Mesothelial cell of epicardium (in vitro differentiated cells): ENCODE measurements at regions not wholly inside any gene's neighbourhood (a gene's known extent, or its start where the extent isn't known, plus 50 kb on each side); places are given as distances from the start of the nearest gene placed in this dataset.

Experiments used
- DNase-seq, 2 experiments: peaks; one replicate each; pipeline ENCODE4 v3.0.0; 2021; ENCODE audit warnings: low spot score in 2 of 2; ENCODE audit not compliant: unreplicated experiment in 2 of 2
- H3K27ac Mint-ChIP-seq: 2 replicates; pipeline ENCODE4 v1.8.0; 2021; ENCODE audit warnings: mixed read lengths
- H3K27me3 Mint-ChIP-seq: 2 replicates; pipeline ENCODE4 v1.8.0; 2021; ENCODE audit warnings: low read depth, mixed read lengths
- H3K36me3 Mint-ChIP-seq: 2 replicates; pipeline ENCODE4 v1.8.0; 2021; ENCODE audit warnings: mixed read lengths
- H3K4me1 Mint-ChIP-seq: 2 replicates; pipeline ENCODE4 v1.8.0; 2021; ENCODE audit warnings: mixed read lengths
- H3K4me3 Mint-ChIP-seq: 2 replicates; pipeline ENCODE4 v1.8.0; 2021; ENCODE audit warnings: mild to moderate bottlenecking, moderate library complexity, mixed read lengths
- H3K9me3 Mint-ChIP-seq: 2 replicates; pipeline ENCODE4 v1.8.0; 2021; ENCODE audit warnings: mixed read lengths
- TF ChIP-seq, protein P1 (sequence below): fragments of 200-600 bp; sonication (generic); IDR thresholded peaks from one replicate; pipeline ENCODE4 v1.5.0; 2021; ENCODE audit warnings: antibody characterized with exemption; ENCODE audit not compliant: unreplicated experiment

DNA sequence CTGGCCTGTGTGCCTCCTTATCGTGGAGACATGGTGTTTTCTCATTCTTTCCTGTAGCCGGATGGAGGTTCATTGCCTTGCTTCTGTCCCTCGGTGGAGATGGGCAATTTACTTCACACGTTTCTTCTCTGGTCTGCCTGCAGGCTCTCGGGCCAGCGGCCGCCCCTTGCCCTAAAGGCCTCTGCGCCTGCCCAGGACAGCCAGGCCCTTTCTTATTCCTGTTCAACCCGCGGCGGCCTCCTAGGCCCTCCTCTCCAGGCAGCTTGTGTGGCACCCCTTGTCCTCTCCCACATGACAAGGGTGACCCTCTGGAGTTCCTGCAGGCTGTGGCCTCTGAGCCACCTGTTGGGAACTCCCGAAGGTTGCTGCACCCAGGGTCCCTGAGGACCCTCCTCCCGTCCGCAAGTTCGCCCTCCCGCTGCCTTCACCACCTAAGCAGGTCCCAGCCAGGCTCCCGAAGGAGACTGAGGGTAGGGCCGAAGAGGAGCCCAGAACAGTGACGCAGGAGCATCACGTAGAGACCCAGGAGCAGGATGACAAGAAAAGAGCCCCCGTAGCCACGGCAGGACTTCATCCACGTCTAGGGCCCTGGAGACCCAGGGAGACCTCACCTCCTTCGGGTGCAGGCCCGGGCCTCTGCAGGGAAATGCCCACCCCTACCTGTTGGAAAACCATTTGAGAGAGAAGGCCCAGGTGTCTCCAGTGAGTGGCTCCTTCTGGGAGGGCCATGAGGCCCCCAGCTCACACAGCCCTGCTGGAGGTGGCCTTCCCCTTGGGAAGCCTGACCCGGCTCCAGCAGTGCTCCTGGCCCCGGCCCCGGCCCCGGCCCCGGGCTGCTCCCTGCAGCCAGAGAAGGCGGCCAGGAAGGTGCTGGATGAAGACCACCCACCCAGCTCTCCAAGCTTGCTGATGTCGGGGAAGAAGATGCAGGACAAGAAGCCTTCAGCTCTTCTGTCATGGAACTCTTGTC lies 291.4 kb downstream of the TLE4 start:
- Mint-ChIP-seq H3K9me3 (peaks cover 12% of the 10 kb centered on the region), H3K36me3 (no peaks in the 10 kb centered on the region), H3K4me1 (no peaks in the 10 kb centered on the region), H3K4me3 (no peak overlapping the region), H3K27ac (no peak overlapping the region), H3K27me3 (peaks cover 13% of the 10 kb centered on the region)
- no peak for DNase-seq
- TF ChIP-seq, protein P1, sequence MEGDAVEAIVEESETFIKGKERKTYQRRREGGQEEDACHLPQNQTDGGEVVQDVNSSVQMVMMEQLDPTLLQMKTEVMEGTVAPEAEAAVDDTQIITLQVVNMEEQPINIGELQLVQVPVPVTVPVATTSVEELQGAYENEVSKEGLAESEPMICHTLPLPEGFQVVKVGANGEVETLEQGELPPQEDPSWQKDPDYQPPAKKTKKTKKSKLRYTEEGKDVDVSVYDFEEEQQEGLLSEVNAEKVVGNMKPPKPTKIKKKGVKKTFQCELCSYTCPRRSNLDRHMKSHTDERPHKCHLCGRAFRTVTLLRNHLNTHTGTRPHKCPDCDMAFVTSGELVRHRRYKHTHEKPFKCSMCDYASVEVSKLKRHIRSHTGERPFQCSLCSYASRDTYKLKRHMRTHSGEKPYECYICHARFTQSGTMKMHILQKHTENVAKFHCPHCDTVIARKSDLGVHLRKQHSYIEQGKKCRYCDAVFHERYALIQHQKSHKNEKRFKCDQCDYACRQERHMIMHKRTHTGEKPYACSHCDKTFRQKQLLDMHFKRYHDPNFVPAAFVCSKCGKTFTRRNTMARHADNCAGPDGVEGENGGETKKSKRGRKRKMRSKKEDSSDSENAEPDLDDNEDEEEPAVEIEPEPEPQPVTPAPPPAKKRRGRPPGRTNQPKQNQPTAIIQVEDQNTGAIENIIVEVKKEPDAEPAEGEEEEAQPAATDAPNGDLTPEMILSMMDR, result no peak

DNA sequence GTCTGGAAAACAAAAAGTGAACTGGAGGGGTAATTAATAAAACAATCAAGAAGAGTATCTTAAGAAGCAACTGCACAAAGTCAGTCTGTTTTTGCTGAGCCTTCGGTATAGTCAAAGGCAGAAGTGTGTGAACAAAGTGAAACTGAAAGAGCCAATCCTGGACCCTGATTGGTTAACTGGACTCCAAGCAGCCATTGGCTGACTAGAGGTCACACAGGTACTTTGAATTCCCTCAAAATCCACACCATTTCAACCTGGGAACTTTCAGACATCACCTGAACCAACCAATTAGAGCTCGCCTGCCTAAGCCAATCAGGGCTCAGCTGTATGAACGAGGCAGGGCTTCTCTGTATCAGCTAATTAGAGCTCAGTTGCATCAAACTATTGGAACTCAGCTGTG lies 286.7 kb downstream of the TLE4 start:
- H3K9me3 Mint-ChIP-seq, result peaks cover 12% of the 10 kb centered on the region
- H3K27me3 Mint-ChIP-seq, result no peaks in the 10 kb centered on the region
- TF ChIP-seq, protein P1, result no peak
- no peak overlapping the region for H3K27ac Mint-ChIP-seq
- no peaks in the 10 kb centered on the region for H3K36me3 Mint-ChIP-seq
- no peak overlapping the region for H3K4me3 Mint-ChIP-seq
- no peaks in the 10 kb centered on the region for H3K4me1 Mint-ChIP-seq
- DNase-seq, result no peak

DNA sequence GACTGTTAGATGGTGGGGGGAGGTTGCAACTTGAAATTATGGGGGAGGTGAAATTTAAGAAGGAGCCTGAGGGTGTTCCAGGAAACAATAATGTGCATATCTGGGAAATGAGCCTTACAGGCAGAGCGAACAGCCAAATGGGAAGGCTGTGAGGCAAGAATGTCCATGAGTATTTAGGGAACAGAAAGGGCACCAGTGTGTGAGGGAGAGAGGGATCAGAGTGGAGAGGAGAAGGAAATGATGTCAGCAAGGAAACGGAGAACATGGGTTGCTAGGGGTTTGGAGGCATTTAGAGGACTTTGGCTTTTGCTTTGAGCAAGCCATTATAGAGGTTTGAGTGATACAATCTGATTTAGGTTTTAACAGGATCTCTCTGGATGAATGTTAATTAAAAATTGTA lies 285.4 kb downstream of the TLE4 start:
- H3K27ac Mint-ChIP-seq, result no peak overlapping the region
- H3K27me3 Mint-ChIP-seq, result no peaks in the 10 kb centered on the region
- no peaks in the 10 kb centered on the region for H3K36me3 Mint-ChIP-seq
- H3K9me3 Mint-ChIP-seq, result peaks cover 4% of the 10 kb centered on the region
- TF ChIP-seq, protein P1, result no peak
- H3K4me3 Mint-ChIP-seq, result no peak overlapping the region
- H3K4me1 Mint-ChIP-seq, result no peaks in the 10 kb centered on the region
- DNase-seq, result no peak

DNA sequence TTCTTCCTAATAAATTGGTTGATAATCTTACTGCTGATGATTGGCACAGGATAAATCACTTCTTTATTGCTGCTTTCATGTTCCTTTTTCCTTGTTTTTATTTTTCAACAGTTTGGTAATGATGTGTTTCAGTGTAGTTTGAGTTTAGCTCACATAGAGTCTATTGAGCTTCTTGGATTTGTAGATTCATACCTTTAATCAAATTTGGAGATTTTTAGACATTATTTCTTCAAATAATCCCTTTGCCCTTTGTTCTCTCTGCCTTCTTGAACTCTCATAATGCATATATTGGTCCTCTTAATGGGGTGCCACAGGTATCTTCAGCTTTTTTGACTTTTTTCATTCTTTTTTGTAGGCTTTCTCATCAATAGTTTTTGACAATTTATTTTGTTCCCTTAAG lies 275.3 kb downstream of the TLE4 start:
- Mint-ChIP-seq H3K4me1 (no peaks in the 10 kb centered on the region), H3K9me3 (peaks cover 56% of the 10 kb centered on the region), H3K27ac (no peak overlapping the region), H3K4me3 (no peak overlapping the region), H3K36me3 (peaks cover 11% of the 10 kb centered on the region), H3K27me3 (no peaks in the 10 kb centered on the region)
- DNase-seq, result no peak
- TF ChIP-seq, protein P1, result no peak

DNA sequence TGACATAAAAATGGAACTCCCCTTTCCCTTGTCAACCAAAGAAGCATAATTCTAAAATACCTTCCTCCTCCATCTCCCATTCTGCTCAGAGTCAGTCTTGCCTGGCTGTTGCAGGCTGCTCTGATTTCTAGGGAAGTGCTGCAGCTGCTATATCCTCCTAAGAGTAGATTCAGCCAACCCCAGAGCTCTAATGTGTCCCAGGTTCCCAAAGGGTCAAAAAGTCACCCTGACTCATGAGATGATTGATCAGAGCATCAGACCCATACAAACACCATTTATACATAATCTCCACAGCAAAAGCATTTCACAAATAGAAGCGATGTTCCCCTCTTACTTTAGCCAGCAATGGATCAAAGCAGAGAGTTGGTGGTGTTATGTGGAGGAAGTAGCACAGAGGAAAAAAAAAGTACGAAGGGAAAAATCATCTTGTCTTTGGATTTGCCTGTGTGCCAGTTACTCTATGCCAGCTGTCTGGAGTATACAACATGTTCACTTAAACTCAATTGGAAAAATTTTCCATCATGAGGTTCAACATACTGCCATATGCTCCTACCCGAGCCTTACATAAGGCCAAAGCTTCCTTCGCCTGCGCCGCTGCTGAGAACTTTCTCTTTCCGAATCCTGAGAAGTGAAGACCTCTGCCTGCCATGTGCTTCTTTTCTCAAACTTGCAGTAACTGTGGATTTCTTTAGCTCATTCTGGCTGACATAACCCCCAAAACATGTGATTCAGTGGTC lies 258.0 kb downstream of the TLE4 start:
- no peak for DNase-seq
- no peaks in the 10 kb centered on the region for H3K9me3 Mint-ChIP-seq
- H3K36me3 Mint-ChIP-seq, result no peaks in the 10 kb centered on the region
- no peak overlapping the region for H3K27ac Mint-ChIP-seq
- TF ChIP-seq, protein P1, result no peak
- no peaks in the 10 kb centered on the region for H3K4me1 Mint-ChIP-seq
- H3K27me3 Mint-ChIP-seq, result peaks cover 9% of the 10 kb centered on the region
- no peak overlapping the region for H3K4me3 Mint-ChIP-seq
